ENCODE measurements at regions not wholly inside any gene's neighbourhood (a gene's known extent, or its start where the extent isn't known, plus 50 kb on each side); places are given as distances from the start of the nearest gene placed in this dataset.

- DNase-seq (ENCODE audit: low read depth in 2 of 2): no peak
- Histone ChIP-seq H3K4me3 (replicated peaks in 1 of 4; ENCODE audit: control extremely low read depth in 1 of 4, insufficient read depth in 1 of 4, low read depth in 3 of 4, low read length in 4 of 4) (no peak overlapping the region), H3K36me3 (ENCODE audit: control insufficient read depth, insufficient read depth, low read length) (no peaks in the 10 kb centered on the region), H4K20me1 (ENCODE audit: control insufficient read depth, extremely low read depth, insufficient read depth, low read length) (no peaks in the 10 kb centered on the region), H3K27ac (ENCODE audit: insufficient read depth, low read length) (no peak overlapping the region), H2AFZ (ENCODE audit: low read length) (no peak overlapping the region), H3K4me1 (ENCODE audit: control insufficient read depth, extremely low read depth, insufficient read depth, low read length) (no peaks in the 10 kb centered on the region), H3K79me2 (ENCODE audit: control insufficient read depth, insufficient read depth, low read length) (no peaks in the 10 kb centered on the region), H3K27me3 (ENCODE audit: control insufficient read depth, insufficient read depth, low read length) (no peaks in the 10 kb centered on the region), H3K9me3 (ENCODE audit: control insufficient read depth, insufficient read depth, low read depth, low read length) (no peaks in the 10 kb centered on the region), H3K4me2 (ENCODE audit: extremely low read depth, insufficient read depth, low read length) (no peak overlapping the region), H3K9ac (ENCODE audit: insufficient read depth, low read length) (no peak overlapping the region)
- TF ChIP-seq CTCF (conservative IDR thresholded peaks at IDR 0.05 in 1 of 2, IDR thresholded peaks at IDR 0.05 in 1 of 2; ENCODE audit: low read depth in 1 of 2, low read length in 2 of 2): no peak
- TF ChIP-seq EZH2 (IDR thresholded peaks at IDR 0.05; ENCODE audit: low read length, missing control alignments): no peak
Measured at GRCh38 chr7:156079156-156079555, 266.9 kb upstream of the SHH start.

- no peaks in the 10 kb centered on the region for H3K4me1 ChIP-seq (ENCODE audit: control insufficient read depth, extremely low read depth, insufficient read depth, low read length)
- no peak overlapping the region for H3K4me2 ChIP-seq (ENCODE audit: extremely low read depth, insufficient read depth, low read length)
- H3K9me3 ChIP-seq (ENCODE audit: control insufficient read depth, insufficient read depth, low read depth, low read length): no peaks in the 10 kb centered on the region
- no peak overlapping the region for H3K27ac ChIP-seq (ENCODE audit: insufficient read depth, low read length)
- H3K36me3 ChIP-seq (ENCODE audit: control insufficient read depth, insufficient read depth, low read length): no peaks in the 10 kb centered on the region
- H3K4me3 ChIP-seq (replicated peaks in 1 of 4; ENCODE audit: control extremely low read depth in 1 of 4, insufficient read depth in 1 of 4, low read depth in 3 of 4, low read length in 4 of 4): no peak overlapping the region
- TF ChIP-seq EZH2 (IDR thresholded peaks at IDR 0.05; ENCODE audit: low read length, missing control alignments) (no peak), CTCF (conservative IDR thresholded peaks at IDR 0.05 in 1 of 2, IDR thresholded peaks at IDR 0.05 in 1 of 2; ENCODE audit: low read depth in 1 of 2, low read length in 2 of 2) (no peak)
- H4K20me1 ChIP-seq (ENCODE audit: control insufficient read depth, extremely low read depth, insufficient read depth, low read length): no peaks in the 10 kb centered on the region
- no peak overlapping the region for H3K9ac ChIP-seq (ENCODE audit: insufficient read depth, low read length)
- no peak for DNase-seq (ENCODE audit: low read depth in 2 of 2)
- no peaks in the 10 kb centered on the region for H3K27me3 ChIP-seq (ENCODE audit: control insufficient read depth, insufficient read depth, low read length)
- H2AFZ ChIP-seq (ENCODE audit: low read length): no peak overlapping the region
- H3K79me2 ChIP-seq (ENCODE audit: control insufficient read depth, insufficient read depth, low read length): no peaks in the 10 kb centered on the region
Measured at GRCh38 chr7:156074982-156075615, 262.8 kb upstream of the SHH start.

GRCh38 chr7:156074084-156074483 lies 261.8 kb upstream of the SHH start:
- H3K4me3 ChIP-seq (replicated peaks in 1 of 4; ENCODE audit: control extremely low read depth in 1 of 4, insufficient read depth in 1 of 4, low read depth in 3 of 4, low read length in 4 of 4): no peak overlapping the region
- no peak for TF ChIP-seq CTCF (conservative IDR thresholded peaks at IDR 0.05 in 1 of 2, IDR thresholded peaks at IDR 0.05 in 1 of 2; ENCODE audit: low read depth in 1 of 2, low read length in 2 of 2)
- no peak for TF ChIP-seq EZH2 (IDR thresholded peaks at IDR 0.05; ENCODE audit: low read length, missing control alignments)
- H3K4me1 ChIP-seq (ENCODE audit: control insufficient read depth, extremely low read depth, insufficient read depth, low read length): no peaks in the 10 kb centered on the region
- H2AFZ ChIP-seq (ENCODE audit: low read length): no peak overlapping the region
- H3K9ac ChIP-seq (ENCODE audit: insufficient read depth, low read length): no peak overlapping the region
- no peaks in the 10 kb centered on the region for H3K9me3 ChIP-seq (ENCODE audit: control insufficient read depth, insufficient read depth, low read depth, low read length)
- no peaks in the 10 kb centered on the region for H3K36me3 ChIP-seq (ENCODE audit: control insufficient read depth, insufficient read depth, low read length)
- H4K20me1 ChIP-seq (ENCODE audit: control insufficient read depth, extremely low read depth, insufficient read depth, low read length): no peaks in the 10 kb centered on the region
- no peaks in the 10 kb centered on the region for H3K27me3 ChIP-seq (ENCODE audit: control insufficient read depth, insufficient read depth, low read length)
- DNase-seq (ENCODE audit: low read depth in 2 of 2): no peak
- H3K27ac ChIP-seq (ENCODE audit: insufficient read depth, low read length): no peak overlapping the region
- H3K79me2 ChIP-seq (ENCODE audit: control insufficient read depth, insufficient read depth, low read length): no peaks in the 10 kb centered on the region
- no peak overlapping the region for H3K4me2 ChIP-seq (ENCODE audit: extremely low read depth, insufficient read depth, low read length)
